GM19395 (cell line): ENCODE measurements at regions not wholly inside any gene's neighbourhood (a gene's known extent, or its start where the extent isn't known, plus 50 kb on each side); places are given as distances from the start of the nearest gene placed in this dataset.
"Not testable (repeated sequence)": the region's sequence is repeated elsewhere in the genome, so short reads cannot be mapped to it uniquely, and the experiment has no call there.

Experiments
- ATAC-seq: cut with Tn5 transposase; IDR thresholded peaks from one replicate; pipeline ENCODE4 v1.9.1; 2021; ENCODE audit warnings: mild to moderate bottlenecking, moderate library complexity; ENCODE audit not compliant: unreplicated experiment

DNA sequence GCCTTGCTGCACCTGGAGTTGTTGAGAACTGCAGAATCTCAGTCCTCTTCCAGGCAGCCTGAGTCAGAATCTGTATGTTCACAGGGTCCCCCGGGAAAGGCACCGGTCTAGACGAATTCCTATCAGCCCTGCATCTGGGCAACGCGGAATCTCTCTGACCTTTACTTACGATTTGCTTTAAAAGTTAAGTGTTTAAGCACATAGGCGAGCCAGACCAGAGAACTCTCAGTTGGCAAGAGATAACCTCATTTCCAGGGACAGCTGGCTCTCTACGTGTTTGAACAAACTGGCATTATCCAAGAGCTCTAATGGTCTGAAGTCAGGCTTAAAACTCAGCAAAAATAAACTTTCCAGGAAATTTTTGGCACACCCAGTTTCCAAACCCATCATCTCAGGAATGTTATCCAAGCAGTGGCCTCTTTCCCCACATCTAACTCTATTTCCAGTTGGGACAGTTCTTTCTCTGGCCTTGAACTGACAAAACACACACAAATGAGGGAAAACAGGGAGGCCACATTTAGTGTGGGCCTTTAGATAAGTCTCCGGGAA, 53.4 kb downstream of the HES1 start:
- no peak for ATAC-seq

- not testable (repeated sequence) for ATAC-seq
These were observed 55.9 kb downstream of the HES1 start for GRCh38 chr3:194191850-194192249.

DNA sequence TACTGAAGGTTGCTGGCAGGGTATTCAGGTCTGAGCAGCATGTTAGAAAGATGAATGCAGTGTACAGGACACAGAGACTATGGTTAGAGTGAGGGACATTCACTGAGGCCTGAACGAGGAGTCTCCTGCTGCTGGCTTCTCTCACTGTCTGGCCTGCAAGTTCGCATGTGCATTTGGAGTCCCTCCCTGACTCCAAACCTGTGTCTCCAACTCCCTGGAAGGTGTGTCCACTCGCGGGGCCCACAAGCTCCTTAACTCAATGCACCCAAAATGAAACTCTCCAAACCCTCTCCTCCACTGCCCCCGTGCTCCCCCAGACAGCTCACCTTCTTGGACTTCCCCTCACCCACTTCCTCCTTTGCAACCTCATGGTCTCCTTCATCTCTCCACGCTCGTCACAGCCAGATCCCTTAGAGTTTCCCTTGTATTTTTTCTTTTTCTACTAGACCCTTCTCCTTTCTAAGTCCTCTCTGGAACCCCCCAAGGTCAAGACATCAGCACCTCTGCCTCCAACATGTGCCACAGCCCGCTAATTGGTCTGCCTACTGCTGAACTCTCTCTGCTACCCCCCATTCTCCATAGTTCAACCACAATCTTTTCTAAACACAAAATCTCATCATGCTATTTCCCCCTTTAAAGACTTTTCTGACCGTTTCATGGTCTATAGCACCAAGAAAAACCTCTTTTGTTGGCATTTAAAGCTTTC, 58.3 kb downstream of the HES1 start:
- ATAC-seq = no peak

GRCh38 chr3:194194757-194195085, 58.8 kb downstream of the HES1 start:
- ATAC-seq = no peak

- no peak for ATAC-seq
These were observed 59.7 kb downstream of the HES1 start for GRCh38 chr3:194195611-194196010.

DNA sequence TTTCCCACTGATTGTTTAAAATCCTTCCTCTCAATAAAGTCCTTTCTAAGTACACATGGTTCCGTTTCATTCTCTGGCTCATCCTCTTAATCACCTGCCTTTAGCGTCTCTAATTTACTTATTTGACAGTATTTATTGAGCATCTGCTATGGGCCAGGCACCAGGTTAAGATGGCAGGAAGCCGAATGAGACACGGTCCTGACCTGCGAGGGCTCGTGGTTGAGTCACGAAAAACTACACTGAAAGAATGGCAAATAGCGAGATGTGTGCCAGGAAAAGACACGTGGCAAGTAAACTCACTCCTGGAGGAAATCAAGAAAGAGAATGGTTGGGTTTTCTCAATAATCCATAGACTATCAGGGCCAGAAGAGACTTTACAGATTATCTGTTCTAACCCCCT, 60.9 kb downstream of the HES1 start:
- ATAC-seq = no peak

DNA sequence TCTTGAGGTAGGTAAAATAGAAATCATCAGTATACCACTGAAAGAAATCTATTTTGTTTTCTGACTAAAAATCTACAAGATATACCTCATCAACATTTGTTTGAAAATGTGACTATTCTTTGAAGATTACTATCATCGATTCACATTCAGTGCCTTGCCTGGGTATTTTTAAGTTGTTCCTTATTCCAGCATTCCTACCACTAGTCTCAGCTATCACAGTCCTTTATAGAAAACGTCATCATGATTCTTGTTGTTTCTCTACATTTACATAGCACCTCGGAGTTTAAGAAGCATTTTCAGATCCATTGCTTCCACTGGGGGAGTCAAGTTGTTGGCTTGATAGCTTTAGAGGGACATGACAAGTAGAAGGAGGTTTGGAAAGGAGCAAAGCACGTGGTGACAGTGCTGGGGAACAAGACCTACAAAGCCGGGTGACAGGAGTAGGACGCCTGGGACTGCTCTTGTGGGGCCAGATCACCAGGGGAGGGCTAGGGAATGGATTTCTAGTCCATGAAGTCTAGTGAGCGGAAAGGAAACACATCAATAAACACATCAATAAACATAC, 61.5 kb downstream of the HES1 start:
- ATAC-seq = no peak

DNA sequence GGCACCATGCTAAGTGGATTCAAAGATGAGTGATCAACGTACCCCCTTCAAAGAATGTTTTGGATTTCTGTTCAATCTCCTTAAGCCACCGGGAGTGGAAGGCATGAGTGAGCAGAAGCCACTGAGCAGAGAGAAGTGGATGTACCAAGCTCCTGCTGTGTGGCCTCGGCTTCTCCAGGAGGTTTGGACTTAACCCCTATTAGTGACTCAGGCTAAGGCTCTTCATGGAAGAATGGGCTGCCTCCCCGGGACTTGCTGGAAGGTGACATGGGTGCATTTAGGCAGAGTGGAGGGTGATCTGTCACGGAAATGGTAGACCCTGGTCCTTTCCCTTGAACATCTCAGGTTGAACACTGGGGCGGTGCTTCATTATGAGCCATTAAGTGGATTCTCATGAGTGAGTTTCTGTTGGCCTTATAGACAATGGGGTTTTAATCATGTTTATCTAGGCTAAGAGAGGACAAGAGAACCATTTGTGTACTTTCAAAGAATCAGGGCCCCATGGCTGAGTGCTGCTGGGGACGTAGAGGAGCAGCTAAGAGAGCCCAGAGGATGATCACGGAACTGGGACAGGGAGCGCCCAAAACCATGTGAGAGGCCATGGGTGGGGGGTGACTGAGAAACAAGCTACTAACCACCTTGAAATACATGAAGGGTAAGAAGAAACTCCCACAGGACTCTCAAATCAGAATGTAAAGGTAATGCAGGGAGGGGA, 62.2 kb downstream of the HES1 start:
- no peak for ATAC-seq

DNA sequence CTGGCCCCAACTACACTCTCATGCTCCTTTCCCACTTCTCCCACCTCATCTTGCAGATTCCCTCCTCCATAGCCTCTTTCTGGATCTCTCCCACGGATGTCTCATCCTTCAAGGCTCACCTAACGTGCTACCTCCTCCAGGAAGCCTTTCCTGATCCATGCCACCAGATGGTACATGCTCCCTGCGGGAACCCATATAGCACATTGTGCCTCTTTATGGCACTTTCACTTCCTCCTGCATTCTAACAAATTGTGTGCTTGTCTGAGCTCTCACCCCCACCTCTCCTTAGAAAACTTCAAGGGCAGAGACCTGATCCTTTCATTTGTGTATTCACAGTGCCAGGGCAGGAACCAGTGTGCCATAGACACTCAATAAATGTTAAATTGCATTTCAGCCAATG, 63.0 kb downstream of the HES1 start:
- no peak for ATAC-seq

DNA sequence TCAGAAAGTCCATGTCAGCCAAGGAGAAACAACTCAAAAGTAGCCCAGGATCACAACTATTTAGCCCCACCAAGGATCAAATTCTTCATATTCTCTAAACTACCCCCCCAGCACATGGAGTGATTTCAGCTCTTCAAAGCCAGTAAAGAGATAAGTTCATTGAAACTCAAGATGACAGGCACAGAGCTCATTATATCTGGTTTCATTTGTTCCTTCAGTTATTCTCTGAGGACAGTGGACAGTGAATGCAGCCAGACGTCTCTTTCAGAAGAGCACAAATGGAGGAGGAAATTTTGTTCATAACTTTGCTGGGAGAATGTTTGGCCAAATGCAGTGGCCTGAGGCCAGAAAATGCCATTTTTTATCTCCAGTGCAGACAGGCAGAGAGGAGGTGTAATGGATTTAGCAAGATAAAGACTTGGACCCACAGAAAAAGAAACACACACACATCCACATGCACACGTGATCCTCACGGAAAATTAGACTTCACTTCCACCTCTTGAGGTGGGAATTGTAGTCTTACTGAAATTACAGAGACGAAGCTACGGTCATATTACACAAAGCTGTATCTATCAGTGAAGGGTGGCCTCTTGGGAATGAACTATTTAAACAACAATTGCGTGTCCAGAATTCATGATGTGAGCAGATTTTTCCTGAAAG, 64.6 kb downstream of the HES1 start:
- no peak for ATAC-seq

- no peak for ATAC-seq
These were observed 66.2 kb downstream of the HES1 start for GRCh38 chr3:194201953-194202666.

DNA sequence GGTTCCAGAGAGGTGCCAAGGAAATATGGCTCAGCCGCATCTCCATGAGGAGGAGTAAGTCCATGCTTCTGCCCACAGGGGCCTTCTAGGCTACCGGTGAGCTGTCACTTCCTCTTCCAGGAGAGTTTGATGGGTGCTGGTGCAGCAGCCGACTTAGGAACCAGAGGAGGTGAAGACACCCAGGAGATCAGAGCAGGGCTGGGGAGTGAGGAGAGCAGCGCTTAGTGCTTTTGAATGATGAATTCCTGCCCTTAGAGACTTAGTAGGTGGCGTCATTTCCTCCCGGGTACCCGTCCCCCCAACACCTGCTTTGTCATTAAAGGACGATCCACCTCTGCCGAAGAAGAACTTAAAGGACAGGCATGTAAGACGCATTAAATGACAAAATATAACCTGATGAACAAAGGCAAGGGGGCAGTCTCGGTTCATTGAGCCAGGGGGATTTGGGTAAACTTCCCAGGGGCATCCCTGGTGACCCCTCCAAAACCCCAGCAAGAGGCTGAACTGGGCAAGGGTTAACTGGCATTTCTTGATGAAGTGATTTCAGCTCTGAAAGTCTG, 67.6 kb downstream of the HES1 start:
- ATAC-seq = no peak

GRCh38 chr3:194204042-194204987, 68.4 kb downstream of the HES1 start:
- ATAC-seq = no peak

DNA sequence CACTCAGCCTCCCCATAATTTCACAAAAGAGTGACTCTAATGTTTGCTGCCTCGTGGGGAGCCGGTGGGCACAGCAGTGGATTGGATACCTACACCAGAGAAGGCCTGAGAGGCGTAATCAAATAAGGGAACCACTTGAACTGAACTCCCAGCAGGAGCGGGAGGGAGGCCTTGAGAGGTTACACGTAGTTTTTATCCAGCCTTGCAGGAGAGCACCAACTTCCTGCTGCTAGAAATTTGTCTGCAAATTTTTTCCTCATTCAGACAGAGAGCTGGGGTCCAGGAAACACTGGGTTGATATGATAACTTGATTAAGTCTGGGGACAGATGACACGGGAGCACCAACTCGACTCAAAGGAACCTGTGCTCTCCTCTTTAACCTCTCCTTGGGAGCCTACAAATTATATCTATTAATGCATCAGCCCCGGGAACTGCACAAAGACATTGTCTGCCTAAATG, 69.8 kb downstream of the HES1 start:
- no peak for ATAC-seq

GRCh38 chr3:194206320-194206719, 70.4 kb downstream of the HES1 start:
- ATAC-seq = no peak

GRCh38 chr3:194208709-194209108, 72.8 kb downstream of the HES1 start:
- no peak for ATAC-seq

DNA sequence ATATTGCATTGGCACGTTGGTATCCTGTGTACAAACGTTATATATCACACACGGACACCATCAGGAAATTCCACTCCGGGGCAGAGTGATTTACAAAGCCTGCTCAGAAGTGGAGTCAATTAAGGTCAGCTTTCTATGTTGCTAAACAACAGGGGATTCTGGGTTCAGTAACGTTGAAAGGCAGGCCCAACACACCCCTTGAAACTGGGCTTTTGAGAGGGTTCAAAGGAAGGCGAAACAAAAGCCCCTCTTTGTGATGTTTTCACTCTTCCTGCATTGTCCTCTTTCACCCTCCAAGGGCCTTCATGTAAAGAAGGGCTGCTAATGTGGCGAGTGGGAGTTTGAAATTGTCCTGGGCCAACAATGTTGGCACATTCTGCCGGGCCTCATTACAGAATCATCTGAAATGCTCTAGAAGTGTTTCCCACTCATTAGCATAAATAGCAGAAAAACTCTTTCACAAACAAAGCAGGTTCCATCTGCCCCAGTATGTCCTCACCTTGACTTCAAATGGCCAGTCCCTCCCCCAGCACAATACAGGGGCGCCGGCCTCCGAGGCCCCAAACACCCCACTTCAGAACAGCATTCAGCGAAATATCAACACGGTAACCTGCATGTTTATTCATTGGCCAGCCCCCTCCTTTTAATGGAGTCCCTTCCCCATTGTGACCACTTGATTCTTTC, 76.4 kb downstream of the HES1 start:
- ATAC-seq = no peak

DNA sequence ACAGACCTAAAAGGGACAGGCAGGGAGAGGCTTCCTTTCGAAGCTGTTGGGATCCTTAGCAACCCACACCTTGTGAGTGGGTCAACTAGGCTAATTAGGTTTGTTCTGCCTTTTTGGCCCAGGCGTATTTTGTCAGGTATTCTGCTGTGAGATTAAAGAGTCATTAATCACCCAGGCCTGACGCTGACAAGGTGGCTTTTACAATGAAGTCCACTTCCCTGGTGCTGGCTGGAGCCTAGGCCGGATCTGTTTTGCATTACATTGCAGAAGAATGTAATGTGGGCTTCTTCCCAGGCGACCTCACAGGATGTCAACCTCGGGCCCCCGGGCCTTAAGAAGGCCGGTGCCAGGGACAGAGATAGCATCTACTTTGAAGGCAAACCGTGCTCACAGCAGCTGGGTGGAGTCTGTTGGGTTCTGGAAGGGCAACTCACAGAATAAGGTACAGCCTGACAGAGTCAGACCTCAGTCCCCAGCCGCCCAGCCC, 76.9 kb downstream of the HES1 start:
- no peak for ATAC-seq

GRCh38 chr3:194215392-194215791, 79.4 kb downstream of the HES1 start:
- no peak for ATAC-seq
